ENCODE measurements at regions not wholly inside any gene's neighbourhood (a gene's known extent, or its start where the extent isn't known, plus 50 kb on each side); places are given as distances from the start of the nearest gene placed in this dataset.

- TF ChIP-seq, protein P1, sequence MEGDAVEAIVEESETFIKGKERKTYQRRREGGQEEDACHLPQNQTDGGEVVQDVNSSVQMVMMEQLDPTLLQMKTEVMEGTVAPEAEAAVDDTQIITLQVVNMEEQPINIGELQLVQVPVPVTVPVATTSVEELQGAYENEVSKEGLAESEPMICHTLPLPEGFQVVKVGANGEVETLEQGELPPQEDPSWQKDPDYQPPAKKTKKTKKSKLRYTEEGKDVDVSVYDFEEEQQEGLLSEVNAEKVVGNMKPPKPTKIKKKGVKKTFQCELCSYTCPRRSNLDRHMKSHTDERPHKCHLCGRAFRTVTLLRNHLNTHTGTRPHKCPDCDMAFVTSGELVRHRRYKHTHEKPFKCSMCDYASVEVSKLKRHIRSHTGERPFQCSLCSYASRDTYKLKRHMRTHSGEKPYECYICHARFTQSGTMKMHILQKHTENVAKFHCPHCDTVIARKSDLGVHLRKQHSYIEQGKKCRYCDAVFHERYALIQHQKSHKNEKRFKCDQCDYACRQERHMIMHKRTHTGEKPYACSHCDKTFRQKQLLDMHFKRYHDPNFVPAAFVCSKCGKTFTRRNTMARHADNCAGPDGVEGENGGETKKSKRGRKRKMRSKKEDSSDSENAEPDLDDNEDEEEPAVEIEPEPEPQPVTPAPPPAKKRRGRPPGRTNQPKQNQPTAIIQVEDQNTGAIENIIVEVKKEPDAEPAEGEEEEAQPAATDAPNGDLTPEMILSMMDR (IDR thresholded peaks at IDR 0.05; ENCODE audit: low read depth, low read length, missing input control) = no peak
- TF ChIP-seq MAX (IDR thresholded peaks at IDR 0.05) = no peak
- no peak for TF ChIP-seq NR2F2 (IDR thresholded peaks at IDR 0.05)
- TF ChIP-seq TAF1 (conservative IDR thresholded peaks at IDR 0.05) = no peak
- no peak for TF ChIP-seq EGR1 (IDR thresholded peaks at IDR 0.05; ENCODE audit: low read depth in 2 of 2)
- no peak for TF ChIP-seq RAD21 (IDR thresholded peaks at IDR 0.05)
- no peak for TF ChIP-seq GABPA (IDR thresholded peaks at IDR 0.05 in 1 of 2, conservative IDR thresholded peaks at IDR 0.05 in 1 of 2)
- TF ChIP-seq, protein P2, sequence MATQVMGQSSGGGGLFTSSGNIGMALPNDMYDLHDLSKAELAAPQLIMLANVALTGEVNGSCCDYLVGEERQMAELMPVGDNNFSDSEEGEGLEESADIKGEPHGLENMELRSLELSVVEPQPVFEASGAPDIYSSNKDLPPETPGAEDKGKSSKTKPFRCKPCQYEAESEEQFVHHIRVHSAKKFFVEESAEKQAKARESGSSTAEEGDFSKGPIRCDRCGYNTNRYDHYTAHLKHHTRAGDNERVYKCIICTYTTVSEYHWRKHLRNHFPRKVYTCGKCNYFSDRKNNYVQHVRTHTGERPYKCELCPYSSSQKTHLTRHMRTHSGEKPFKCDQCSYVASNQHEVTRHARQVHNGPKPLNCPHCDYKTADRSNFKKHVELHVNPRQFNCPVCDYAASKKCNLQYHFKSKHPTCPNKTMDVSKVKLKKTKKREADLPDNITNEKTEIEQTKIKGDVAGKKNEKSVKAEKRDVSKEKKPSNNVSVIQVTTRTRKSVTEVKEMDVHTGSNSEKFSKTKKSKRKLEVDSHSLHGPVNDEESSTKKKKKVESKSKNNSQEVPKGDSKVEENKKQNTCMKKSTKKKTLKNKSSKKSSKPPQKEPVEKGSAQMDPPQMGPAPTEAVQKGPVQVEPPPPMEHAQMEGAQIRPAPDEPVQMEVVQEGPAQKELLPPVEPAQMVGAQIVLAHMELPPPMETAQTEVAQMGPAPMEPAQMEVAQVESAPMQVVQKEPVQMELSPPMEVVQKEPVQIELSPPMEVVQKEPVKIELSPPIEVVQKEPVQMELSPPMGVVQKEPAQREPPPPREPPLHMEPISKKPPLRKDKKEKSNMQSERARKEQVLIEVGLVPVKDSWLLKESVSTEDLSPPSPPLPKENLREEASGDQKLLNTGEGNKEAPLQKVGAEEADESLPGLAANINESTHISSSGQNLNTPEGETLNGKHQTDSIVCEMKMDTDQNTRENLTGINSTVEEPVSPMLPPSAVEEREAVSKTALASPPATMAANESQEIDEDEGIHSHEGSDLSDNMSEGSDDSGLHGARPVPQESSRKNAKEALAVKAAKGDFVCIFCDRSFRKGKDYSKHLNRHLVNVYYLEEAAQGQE (IDR thresholded peaks at IDR 0.05) = no peak
- TF ChIP-seq, protein P3, sequence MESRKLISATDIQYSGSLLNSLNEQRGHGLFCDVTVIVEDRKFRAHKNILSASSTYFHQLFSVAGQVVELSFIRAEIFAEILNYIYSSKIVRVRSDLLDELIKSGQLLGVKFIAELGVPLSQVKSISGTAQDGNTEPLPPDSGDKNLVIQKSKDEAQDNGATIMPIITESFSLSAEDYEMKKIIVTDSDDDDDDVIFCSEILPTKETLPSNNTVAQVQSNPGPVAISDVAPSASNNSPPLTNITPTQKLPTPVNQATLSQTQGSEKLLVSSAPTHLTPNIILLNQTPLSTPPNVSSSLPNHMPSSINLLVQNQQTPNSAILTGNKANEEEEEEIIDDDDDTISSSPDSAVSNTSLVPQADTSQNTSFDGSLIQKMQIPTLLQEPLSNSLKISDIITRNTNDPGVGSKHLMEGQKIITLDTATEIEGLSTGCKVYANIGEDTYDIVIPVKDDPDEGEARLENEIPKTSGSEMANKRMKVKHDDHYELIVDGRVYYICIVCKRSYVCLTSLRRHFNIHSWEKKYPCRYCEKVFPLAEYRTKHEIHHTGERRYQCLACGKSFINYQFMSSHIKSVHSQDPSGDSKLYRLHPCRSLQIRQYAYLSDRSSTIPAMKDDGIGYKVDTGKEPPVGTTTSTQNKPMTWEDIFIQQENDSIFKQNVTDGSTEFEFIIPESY (IDR thresholded peaks at IDR 0.05) = no peak
- no peak for TF ChIP-seq SP1 (IDR thresholded peaks at IDR 0.05)
- no peak for TF ChIP-seq ATF3 (IDR thresholded peaks at IDR 0.05)
- no peak for TF ChIP-seq YY1 (IDR thresholded peaks at IDR 0.05)
These were observed 526.4 kb downstream of the SOX2 start for GRCh38 chr3:182238126-182238525.
